AG04449 (cell line): ENCODE measurements at regions not wholly inside any gene's neighbourhood (a gene's known extent, or its start where the extent isn't known, plus 50 kb on each side); places are given as distances from the start of the nearest gene placed in this dataset.

Experiments
- CTCF ChIA-PET: fragments of 350-600 bp; formaldehyde crosslinking; extraction: SDS; loops from one replicate; lab custom pipeline; 2021; ENCODE audit warnings: antibody characterized with exemption; lab: Yijun Ruan, JAX
- POLR2A ChIA-PET: fragments of 400-600, 350-600 bp; formaldehyde crosslinking; extraction: SDS; loops from one replicate; lab custom pipeline; 2020; ENCODE audit warnings: antibody characterized with exemption, inconsistent platforms; lab: Yijun Ruan, JAX
- DNase-seq: peaks from one replicate; pipeline ENCODE4 v3.0.0-alpha.2; 2010; ENCODE audit warnings: low read depth, low spot score
- H3K4me3 ChIP-seq: 2 replicates; pipeline ENCODE4 v1.5.1; 2011; ENCODE audit warnings: low read depth, mild to moderate bottlenecking, control low read depth, low read length
- TF ChIP-seq, protein P1 (sequence below): IDR thresholded peaks from one replicate; pipeline ENCODE4 v1.5.1; 2011; ENCODE audit warnings: mild to moderate bottlenecking, moderate library complexity, low read length, control low read depth, inconsistent platforms; ENCODE audit not compliant: insufficient read depth; ENCODE audit errors: missing control alignments

DNA sequence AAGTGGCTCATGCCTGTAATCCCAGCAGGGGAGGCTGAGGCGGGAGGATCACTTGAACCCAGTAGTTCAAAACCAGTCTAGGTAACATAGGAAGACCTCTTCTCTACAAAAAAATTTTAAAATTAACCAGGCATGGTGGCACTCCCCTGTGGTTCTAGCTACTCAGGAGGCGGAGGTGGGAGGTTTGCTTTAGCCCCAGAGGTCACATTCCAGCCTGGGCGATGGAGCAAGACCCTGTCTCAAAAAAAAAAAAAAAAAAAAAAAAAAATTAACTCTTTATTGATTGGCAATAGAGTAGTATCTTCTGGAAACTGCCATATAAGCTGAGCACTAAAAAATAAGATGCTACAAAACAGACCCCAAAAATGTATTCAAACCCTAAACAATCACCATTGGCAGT lies 69.5 kb downstream of the LLPH start:
- TF ChIP-seq, protein P1, sequence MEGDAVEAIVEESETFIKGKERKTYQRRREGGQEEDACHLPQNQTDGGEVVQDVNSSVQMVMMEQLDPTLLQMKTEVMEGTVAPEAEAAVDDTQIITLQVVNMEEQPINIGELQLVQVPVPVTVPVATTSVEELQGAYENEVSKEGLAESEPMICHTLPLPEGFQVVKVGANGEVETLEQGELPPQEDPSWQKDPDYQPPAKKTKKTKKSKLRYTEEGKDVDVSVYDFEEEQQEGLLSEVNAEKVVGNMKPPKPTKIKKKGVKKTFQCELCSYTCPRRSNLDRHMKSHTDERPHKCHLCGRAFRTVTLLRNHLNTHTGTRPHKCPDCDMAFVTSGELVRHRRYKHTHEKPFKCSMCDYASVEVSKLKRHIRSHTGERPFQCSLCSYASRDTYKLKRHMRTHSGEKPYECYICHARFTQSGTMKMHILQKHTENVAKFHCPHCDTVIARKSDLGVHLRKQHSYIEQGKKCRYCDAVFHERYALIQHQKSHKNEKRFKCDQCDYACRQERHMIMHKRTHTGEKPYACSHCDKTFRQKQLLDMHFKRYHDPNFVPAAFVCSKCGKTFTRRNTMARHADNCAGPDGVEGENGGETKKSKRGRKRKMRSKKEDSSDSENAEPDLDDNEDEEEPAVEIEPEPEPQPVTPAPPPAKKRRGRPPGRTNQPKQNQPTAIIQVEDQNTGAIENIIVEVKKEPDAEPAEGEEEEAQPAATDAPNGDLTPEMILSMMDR = no peak
- CTCF ChIA-PET = interaction anchor here (2.0 kb wide), 1 partner anchor 16 kb away, joined by 5 read pairs; no protein-coding TSS in a partner anchor
- no peak overlapping the region for H3K4me3 ChIP-seq
- DNase-seq = no peak
- POLR2A ChIA-PET = no interaction called here

DNA sequence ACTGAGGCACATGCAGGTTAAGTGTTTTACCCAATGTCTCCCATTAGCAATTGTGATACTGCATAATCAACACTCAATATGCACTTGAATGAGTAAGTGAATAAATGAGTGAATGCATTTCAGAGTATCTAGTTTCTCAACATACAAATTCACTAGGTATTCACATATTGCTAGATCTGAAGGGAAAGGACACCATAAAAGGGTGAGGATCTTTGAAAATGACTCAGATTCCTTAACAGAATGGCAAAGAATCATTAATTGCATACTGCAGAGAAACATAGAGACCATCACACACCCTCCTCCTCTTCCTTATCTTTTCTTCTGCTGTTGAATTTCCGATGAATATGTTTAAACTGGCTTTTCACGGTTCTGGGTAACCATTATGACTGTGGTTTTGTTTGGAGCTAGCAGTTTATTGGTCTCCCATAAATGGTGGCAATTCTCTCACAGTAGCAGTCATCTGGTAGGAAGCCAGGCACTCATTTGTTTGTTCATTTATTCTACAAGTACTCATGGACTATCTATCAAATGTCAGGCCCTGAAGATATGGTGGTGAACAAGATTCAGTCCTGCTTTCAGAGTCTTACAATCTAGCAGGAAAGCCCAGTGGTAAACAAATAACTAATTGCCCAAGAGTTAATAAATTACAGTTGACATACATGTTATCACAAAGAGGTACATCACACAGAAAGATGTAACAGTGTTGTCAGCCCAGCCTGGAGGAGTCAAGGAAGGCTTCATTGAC lies 70.2 kb downstream of the LLPH start:
- ChIA-PET CTCF (interaction anchor here (2.0 kb wide), 1 partner anchor 15 kb away, joined by 5 read pairs; no protein-coding TSS in a partner anchor), POLR2A (no interaction called here)
- no peak for DNase-seq
- no peak overlapping the region for H3K4me3 ChIP-seq
- TF ChIP-seq, protein P1 = no peak

DNA sequence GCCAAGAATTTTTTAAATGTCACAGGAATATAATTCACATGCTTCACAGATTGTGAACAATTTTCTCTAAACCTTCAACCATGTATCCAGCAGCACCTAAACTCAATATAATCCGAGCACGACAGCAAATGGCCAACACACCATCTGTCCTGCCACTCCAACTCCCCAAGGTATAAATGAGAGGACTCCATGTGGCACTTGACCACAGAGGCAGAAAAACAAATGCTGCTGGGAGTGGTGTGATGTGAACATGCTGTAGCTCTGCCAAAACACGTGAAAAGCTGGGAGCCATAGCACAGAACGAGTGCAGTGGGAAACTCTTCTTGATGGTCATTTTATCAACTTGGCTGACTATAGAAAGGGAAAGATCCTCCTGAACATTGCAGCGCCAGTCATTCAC lies 70.9 kb downstream of the LLPH start:
- CTCF ChIA-PET = no interaction called here
- POLR2A ChIA-PET = no interaction called here
- no peak overlapping the region for H3K4me3 ChIP-seq
- TF ChIP-seq, protein P1 = no peak
- DNase-seq = no peak

DNA sequence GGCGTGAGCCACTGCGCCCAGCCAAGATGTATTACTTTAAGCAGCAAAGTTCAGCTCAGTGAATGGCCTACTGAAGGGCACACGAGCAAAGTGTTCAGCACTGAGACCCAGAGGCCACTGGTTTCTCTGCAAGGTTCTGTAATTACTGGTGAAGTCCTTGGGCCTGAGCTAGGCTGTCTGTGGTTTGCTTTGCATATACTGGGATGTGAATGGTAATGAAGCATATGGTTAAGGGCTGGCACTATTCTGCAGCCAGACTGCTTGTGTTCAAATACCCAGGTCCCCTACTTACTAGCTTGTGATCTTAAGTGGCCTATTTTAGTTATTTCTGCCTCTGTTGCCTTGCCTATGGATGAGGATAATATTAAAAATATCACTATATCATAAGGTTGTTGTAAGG lies 72.0 kb downstream of the LLPH start:
- H3K4me3 ChIP-seq = no peak overlapping the region
- ChIA-PET POLR2A (no interaction called here), CTCF (interaction anchor here (0.8 to 1.1 kb wide), 2 partner anchors 13 to 502 kb away, joined by 3 to 5 read pairs; no protein-coding TSS in a partner anchor)
- no peak for DNase-seq
- TF ChIP-seq, protein P1 = no peak

DNA sequence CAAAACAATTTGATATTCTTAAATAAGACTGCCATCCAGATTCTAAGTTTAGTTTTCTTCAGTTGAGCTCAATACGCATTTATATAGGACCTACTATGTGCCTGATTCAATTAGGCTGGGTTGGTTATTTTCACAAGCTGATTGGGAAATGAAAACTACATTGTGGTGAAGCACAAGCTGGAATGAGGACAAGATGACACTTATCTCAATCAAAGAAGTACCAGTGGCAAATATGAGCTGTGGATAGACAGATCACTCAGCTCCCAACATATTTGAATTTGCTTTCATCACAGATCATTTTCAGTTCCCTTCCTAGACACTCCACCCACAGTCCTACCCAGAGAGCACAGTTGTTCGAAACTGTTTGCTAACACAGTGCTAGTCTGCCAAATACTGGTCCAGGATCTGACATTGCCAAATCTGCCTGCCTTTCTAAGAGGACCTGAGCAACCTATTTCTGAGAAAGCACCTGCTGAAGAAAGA lies 74.7 kb downstream of the LLPH start:
- POLR2A ChIA-PET = interaction anchor here (1.0 kb wide), 1 partner anchor 20 kb away, joined by 3 read pairs; no protein-coding TSS in a partner anchor
- CTCF ChIA-PET = interaction anchor here (1.0 to 1.9 kb wide), 3 partner anchors 9 to 30 kb away, joined by 3 to 4 read pairs (median 3); no protein-coding TSS in a partner anchor
- no peak for DNase-seq
- TF ChIP-seq, protein P1 = no peak
- no peak overlapping the region for H3K4me3 ChIP-seq

DNA sequence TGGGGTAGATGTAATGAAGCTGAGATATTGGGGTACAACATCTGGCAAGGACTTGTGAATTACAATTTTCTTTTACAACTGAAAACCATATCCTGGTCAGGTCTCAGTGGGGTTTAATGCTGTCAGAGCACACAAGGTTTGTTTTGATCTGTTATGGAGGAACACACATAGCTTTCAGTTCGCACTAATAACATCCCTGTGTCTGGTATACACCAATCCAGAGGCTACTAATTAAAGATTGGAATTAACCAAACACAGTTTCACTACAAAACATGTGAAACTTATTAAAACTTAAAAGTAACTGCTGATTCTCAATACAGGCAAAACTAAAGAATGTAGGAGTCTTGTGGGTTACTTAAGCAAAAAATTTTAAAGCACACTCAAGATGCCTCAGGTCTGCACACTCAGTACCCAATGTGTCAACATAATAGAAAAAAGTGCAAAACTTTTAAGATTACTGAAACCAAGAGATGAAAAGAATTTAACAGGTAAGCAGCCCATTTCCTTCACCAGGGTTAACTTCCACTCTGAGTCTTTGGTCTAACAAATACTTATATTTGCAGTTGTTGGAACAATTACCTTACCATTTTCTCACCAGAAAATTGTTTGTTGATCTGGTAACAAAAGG lies 77.4 kb downstream of the LLPH start:
- TF ChIP-seq, protein P1 = no peak

More for the DNA sequence above, 77.4 kb downstream of the LLPH start:
- no peak overlapping the region for H3K4me3 ChIP-seq
- no peak for DNase-seq
- CTCF ChIA-PET = interaction anchor here (1.5 kb wide), 1 partner anchor 17 kb away, joined by 4 read pairs; no protein-coding TSS in a partner anchor
- POLR2A ChIA-PET = no interaction called here
